ENCODE measurements at regions not wholly inside any gene's neighbourhood (a gene's known extent, or its start where the extent isn't known, plus 50 kb on each side); places are given as distances from the start of the nearest gene placed in this dataset.

DNA sequence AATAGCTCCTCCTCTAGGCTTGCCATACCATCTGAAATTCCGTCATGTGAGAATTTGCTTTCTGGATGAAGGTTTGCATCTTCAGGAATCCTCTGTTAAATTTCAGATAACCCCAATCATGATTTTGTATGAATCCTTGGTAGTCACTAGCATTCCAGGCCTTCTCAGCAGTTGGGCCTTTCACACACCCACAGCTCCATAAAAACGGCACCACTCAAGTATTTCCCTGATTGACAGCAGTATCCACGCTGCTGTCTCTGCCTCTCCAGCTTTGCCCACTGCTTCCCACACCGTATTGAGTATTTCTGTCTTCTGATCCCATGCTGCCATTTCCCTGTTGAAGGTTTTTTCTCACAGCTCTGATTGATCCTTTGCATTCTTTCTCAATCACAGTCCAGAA lies 208.7 kb upstream of the NCAM1 start:
- H3K4ac ChIP-seq (ENCODE audit: low read depth, low read length), result no peak overlapping the region
- no TSS peak for BruUV-seq (replicated peaks)
- no peak overlapping the region for H3K4me3 ChIP-seq (ENCODE audit: insufficient read depth, low read depth, low read length)
- no peak overlapping the region for H4K8ac ChIP-seq (ENCODE audit: low read depth in 2 of 2, low read length in 2 of 2)
- H2AK9ac ChIP-seq (replicated peaks; ENCODE audit: low read depth, low read length, poor library complexity), result no peak overlapping the region
- DNase-seq (no peak), ATAC-seq (ENCODE audit: low read depth) (no peak)
- H3K4me1 ChIP-seq (ENCODE audit: control insufficient read depth, insufficient read depth, low read length), result no peaks in the 10 kb centered on the region
- ChIA-PET CTCF (no interaction called here), POLR2A (ENCODE audit: unreplicated experiment) (no interaction called here)
- H3K9me3 ChIP-seq (ENCODE audit: control insufficient read depth, insufficient read depth, low read length), result no peaks in the 10 kb centered on the region
- WGBS, 2 experiments (ENCODE audit: extremely low coverage in 2 of 2, insufficient read length in 1 of 2), result 37% methylated on average over 3 of the region's 4 CpGs; no CpG with 5 or more reads in 1 of the 2 experiments
- H3K14ac ChIP-seq (replicated peaks; ENCODE audit: low read depth, low read length), result no peak overlapping the region
- no peaks in the 10 kb centered on the region for H3K27me3 ChIP-seq (ENCODE audit: control insufficient read depth, insufficient read depth, low read length)
- dilution Hi-C loops (cut with HindIII; ENCODE audit: low sequenced_read_pairs, unreplicated experiment), result no loop called here
- H3K56ac ChIP-seq (ENCODE audit: extremely low read depth, insufficient read depth, low read length), result no peak overlapping the region
- H3K9me1 ChIP-seq (ENCODE audit: insufficient read depth, low read length), result no peaks in the 10 kb centered on the region
- no peak overlapping the region for H3K23ac ChIP-seq (ENCODE audit: low read depth, low read length)
- no peak overlapping the region for H2BK15ac ChIP-seq (ENCODE audit: low read depth, low read length)
- no peaks in the 10 kb centered on the region for H4K20me1 ChIP-seq (ENCODE audit: insufficient read depth, low read length)
- intact Hi-C loops (cut with micrococcal nuclease), result no loop called here
- no peak overlapping the region for H3K27ac ChIP-seq (ENCODE audit: insufficient read depth, low read length)
- no peak overlapping the region for H2BK120ac ChIP-seq (ENCODE audit: low read depth, low read length)
- no peaks in the 10 kb centered on the region for H3K79me1 ChIP-seq (ENCODE audit: low read depth in 1 of 2, low read length in 2 of 2)
- H3K9ac ChIP-seq (ENCODE audit: low read depth, low read length), result no peak overlapping the region
- no peak overlapping the region for H4K5ac ChIP-seq (ENCODE audit: low read depth, low read length)
- H3K18ac ChIP-seq (ENCODE audit: low read depth, low read length), result no peak overlapping the region
- TF ChIP-seq CEBPB (IDR thresholded peaks at IDR 0.05; ENCODE audit: low read depth, low read length), result no peak
- H2AFZ ChIP-seq (replicated peaks; ENCODE audit: low read length, poor library complexity), result no peak overlapping the region
- H4K91ac ChIP-seq (ENCODE audit: insufficient read depth, low read depth, low read length), result no peak overlapping the region
- H2BK5ac ChIP-seq (ENCODE audit: low read depth, low read length, poor library complexity, severe bottlenecking), result no peak overlapping the region
- no peaks in the 10 kb centered on the region for H3K36me3 ChIP-seq (ENCODE audit: control insufficient read depth, insufficient read depth, low read length)
- in situ Hi-C loops (cut with MboI; ENCODE audit: low sequenced_read_pairs), result no loop called here
- no peak overlapping the region for H2AK5ac ChIP-seq (ENCODE audit: low read depth, low read length)
- no peak overlapping the region for H2BK20ac ChIP-seq (ENCODE audit: low read depth, low read length)
- H3K4me2 ChIP-seq (ENCODE audit: low read depth, low read length), result no peak overlapping the region
